ENCODE measurements at regions not wholly inside any gene's neighbourhood (a gene's known extent, or its start where the extent isn't known, plus 50 kb on each side); places are given as distances from the start of the nearest gene placed in this dataset.

DNA sequence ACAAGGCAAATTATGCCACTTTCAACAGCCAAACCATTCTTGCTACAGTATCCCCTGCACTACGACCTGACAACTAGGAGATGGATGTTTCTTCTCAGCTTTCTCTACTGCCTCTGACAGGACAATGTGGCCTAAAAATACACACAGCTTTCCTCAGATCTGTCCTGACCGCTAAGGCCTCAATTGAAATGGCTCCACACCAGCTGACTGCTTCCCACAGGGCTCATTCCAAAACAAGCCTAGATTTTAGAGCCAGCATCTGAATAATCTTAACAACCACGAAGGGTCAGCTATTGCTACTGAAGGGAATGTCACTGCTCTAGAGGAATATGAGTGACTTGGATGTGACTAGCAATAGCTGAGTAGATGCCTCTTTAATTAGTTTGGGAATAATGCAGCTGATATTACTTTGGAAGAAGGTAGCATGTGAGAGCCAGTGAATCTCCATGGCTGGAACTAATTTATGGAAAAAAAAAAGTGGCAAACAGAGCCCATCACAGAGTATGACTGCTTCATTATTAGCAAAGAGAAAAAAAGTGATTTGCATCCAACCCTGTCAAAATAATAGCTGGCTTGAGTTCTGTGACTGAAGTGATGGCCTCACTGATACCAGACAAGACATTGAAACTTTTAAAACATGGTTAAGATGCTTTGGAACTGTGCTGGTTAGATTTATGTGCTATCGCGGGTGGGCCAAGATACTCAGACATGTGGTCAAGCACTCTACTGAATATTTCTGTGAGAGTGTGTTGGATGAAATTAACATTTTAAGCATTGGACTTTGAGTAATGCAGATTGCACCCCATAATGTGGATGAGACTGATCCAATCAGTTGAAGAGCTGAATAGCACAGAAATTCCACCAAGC is 450.2 kb downstream of the NR2F1-AS1 start:
- Histone ChIP-seq H3K36me3 (ENCODE audit: control insufficient read depth in 1 of 2, insufficient read depth in 2 of 2, low read length in 2 of 2) (no peaks in the 10 kb centered on the region), H3K27ac (ENCODE audit: low read length) (no peak overlapping the region), H3K9me3 (ENCODE audit: control insufficient read depth in 1 of 2, low read length in 2 of 2) (no peaks in the 10 kb centered on the region), H3K27me3 (ENCODE audit: low read depth, low read length) (no peaks in the 10 kb centered on the region), H3K4me1 (ENCODE audit: control insufficient read depth in 1 of 2, insufficient read depth in 2 of 2, low read length in 2 of 2) (peaks cover 0 to 8% of the 10 kb centered on the region in 2 donors), H3K4me3 (ENCODE audit: low read depth in 1 of 2, low read length in 2 of 2) (no peak overlapping the region)

DNA sequence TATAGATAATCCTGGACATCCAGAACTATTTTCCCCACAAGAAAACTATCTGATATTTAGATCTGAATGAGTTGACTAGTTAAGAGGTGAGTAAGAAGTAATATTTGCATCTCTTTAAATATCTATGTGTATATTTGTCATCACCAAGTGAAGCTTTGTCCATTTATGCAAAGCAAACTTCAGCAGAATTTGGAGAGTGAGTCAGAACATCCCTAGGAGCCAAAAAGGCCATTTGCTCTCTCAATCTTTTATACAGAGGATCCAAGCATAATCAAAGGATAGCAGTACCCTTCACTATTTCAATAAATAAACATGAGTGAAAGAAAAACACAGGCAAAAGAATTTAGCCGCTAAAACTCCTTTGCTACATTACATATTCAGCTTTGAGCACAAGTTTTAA is 454.4 kb downstream of the NR2F1-AS1 start:
- Histone ChIP-seq H3K9me3 (ENCODE audit: control insufficient read depth in 1 of 2, low read length in 2 of 2) (no peaks in the 10 kb centered on the region), H3K4me3 (ENCODE audit: low read depth in 1 of 2, low read length in 2 of 2) (no peak overlapping the region), H3K27me3 (ENCODE audit: low read depth, low read length) (no peaks in the 10 kb centered on the region), H3K4me1 (ENCODE audit: control insufficient read depth in 1 of 2, insufficient read depth in 2 of 2, low read length in 2 of 2) (peaks cover 0 to 12% of the 10 kb centered on the region in 2 donors), H3K27ac (ENCODE audit: low read length) (no peak overlapping the region), H3K36me3 (ENCODE audit: control insufficient read depth in 1 of 2, insufficient read depth in 2 of 2, low read length in 2 of 2) (no peaks in the 10 kb centered on the region)

DNA sequence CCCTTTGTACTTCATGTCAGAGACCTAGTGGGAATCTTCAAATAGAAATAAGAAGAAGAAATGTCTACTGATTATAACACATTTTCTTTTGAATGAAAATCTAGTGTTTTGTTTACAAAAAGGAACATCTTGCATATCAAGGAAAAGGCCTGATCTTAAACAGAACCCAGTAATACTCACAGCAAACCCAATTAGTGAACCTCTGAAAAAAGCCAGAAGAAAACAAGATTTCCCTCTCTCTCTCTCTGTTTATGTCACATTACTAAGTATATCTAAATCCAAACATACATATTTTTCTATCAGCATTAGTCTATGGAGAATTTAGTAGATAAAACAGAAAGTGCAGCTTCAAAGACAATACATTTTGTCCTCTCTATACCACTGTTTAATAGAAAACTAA is 457.9 kb downstream of the NR2F1-AS1 start:
- no peaks in the 10 kb centered on the region for H3K27me3 ChIP-seq (ENCODE audit: low read depth, low read length)
- no peaks in the 10 kb centered on the region for H3K9me3 ChIP-seq (ENCODE audit: control insufficient read depth in 1 of 2, low read length in 2 of 2)
- no peak overlapping the region for H3K4me3 ChIP-seq (ENCODE audit: low read depth in 1 of 2, low read length in 2 of 2)
- H3K27ac ChIP-seq (ENCODE audit: low read length): no peak overlapping the region
- H3K36me3 ChIP-seq (ENCODE audit: control insufficient read depth in 1 of 2, insufficient read depth in 2 of 2, low read length in 2 of 2): no peaks in the 10 kb centered on the region
- H3K4me1 ChIP-seq (ENCODE audit: control insufficient read depth in 1 of 2, insufficient read depth in 2 of 2, low read length in 2 of 2): peaks cover 0 to 12% of the 10 kb centered on the region in 2 donors

DNA sequence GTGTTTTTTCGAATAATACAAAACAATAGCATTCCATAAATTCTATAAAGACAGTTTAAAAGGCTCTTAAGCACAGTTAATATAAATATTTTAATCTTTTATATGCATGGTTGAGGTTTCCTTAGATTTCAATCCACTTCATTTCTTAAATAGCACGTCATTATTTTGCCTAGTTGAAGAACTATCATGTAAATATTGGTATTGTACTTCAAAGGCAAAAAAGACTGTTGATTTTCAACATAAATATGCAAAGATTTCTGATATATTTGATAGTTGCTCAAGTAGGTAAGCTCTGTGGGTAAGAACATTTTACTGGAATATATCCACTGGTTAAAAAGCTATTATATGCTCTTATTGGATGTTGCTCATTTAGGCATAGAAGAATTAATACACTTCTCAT is 458.6 kb downstream of the NR2F1-AS1 start:
- no peak overlapping the region for H3K27ac ChIP-seq (ENCODE audit: low read length)
- H3K9me3 ChIP-seq (ENCODE audit: control insufficient read depth in 1 of 2, low read length in 2 of 2): no peaks in the 10 kb centered on the region
- H3K4me3 ChIP-seq (ENCODE audit: low read depth in 1 of 2, low read length in 2 of 2): no peak overlapping the region
- peaks cover 0 to 9% of the 10 kb centered on the region in 2 donors for H3K4me1 ChIP-seq (ENCODE audit: control insufficient read depth in 1 of 2, insufficient read depth in 2 of 2, low read length in 2 of 2)
- H3K36me3 ChIP-seq (ENCODE audit: control insufficient read depth in 1 of 2, insufficient read depth in 2 of 2, low read length in 2 of 2): no peaks in the 10 kb centered on the region
- no peaks in the 10 kb centered on the region for H3K27me3 ChIP-seq (ENCODE audit: low read depth, low read length)

DNA sequence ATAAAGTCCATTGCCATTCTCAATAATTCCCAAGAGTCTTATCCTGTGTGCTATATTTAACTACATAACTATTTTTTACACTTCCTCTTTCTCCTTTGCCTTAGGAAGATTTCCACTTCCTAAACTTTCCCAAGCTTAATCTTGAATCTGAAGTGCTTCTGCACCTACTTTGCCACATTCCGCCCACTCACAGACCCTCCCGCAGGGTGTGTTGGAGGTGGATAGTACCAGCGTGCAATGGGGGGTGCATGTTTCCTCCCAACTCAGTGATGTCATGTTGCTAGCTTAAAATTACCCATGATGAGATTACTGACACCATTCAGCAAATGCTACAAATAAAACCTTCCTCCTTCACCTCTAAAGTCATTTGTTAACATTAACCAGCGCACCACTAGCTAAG is 460.2 kb downstream of the NR2F1-AS1 start:
- no peak overlapping the region for H3K4me3 ChIP-seq (ENCODE audit: low read depth in 1 of 2, low read length in 2 of 2)
- no peaks in the 10 kb centered on the region for H3K27me3 ChIP-seq (ENCODE audit: low read depth, low read length)
- H3K4me1 ChIP-seq (ENCODE audit: control insufficient read depth in 1 of 2, insufficient read depth in 2 of 2, low read length in 2 of 2): peaks cover 0 to 4% of the 10 kb centered on the region in 2 donors
- H3K36me3 ChIP-seq (ENCODE audit: control insufficient read depth in 1 of 2, insufficient read depth in 2 of 2, low read length in 2 of 2): no peaks in the 10 kb centered on the region
- no peak overlapping the region for H3K27ac ChIP-seq (ENCODE audit: low read length)
- H3K9me3 ChIP-seq (ENCODE audit: control insufficient read depth in 1 of 2, low read length in 2 of 2): no peaks in the 10 kb centered on the region

DNA sequence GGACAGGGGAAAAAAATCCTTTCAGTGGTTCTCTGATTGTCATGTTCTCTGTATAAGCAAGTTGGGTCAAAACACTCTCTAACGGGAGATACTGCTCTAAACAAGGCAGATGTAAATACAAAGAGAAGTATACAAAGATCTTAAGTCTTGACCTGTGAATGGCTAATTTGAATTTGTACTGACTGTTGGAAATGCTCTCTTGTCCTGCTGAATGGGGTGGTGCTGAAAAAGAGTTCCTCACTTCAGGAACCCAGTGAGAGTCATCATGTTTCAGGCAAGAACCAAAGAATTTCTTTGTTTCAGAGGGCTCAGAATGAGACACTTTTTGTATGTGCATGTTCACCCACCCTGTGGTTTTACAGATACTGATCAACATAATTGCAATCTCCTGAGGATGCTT is 461.0 kb downstream of the NR2F1-AS1 start:
- H3K9me3 ChIP-seq (ENCODE audit: control insufficient read depth in 1 of 2, low read length in 2 of 2): no peaks in the 10 kb centered on the region
- no peaks in the 10 kb centered on the region for H3K27me3 ChIP-seq (ENCODE audit: low read depth, low read length)
- H3K36me3 ChIP-seq (ENCODE audit: control insufficient read depth in 1 of 2, insufficient read depth in 2 of 2, low read length in 2 of 2): no peaks in the 10 kb centered on the region
- peaks cover 0 to 4% of the 10 kb centered on the region in 2 donors for H3K4me1 ChIP-seq (ENCODE audit: control insufficient read depth in 1 of 2, insufficient read depth in 2 of 2, low read length in 2 of 2)
- H3K4me3 ChIP-seq (ENCODE audit: low read depth in 1 of 2, low read length in 2 of 2): no peak overlapping the region
- no peak overlapping the region for H3K27ac ChIP-seq (ENCODE audit: low read length)

DNA sequence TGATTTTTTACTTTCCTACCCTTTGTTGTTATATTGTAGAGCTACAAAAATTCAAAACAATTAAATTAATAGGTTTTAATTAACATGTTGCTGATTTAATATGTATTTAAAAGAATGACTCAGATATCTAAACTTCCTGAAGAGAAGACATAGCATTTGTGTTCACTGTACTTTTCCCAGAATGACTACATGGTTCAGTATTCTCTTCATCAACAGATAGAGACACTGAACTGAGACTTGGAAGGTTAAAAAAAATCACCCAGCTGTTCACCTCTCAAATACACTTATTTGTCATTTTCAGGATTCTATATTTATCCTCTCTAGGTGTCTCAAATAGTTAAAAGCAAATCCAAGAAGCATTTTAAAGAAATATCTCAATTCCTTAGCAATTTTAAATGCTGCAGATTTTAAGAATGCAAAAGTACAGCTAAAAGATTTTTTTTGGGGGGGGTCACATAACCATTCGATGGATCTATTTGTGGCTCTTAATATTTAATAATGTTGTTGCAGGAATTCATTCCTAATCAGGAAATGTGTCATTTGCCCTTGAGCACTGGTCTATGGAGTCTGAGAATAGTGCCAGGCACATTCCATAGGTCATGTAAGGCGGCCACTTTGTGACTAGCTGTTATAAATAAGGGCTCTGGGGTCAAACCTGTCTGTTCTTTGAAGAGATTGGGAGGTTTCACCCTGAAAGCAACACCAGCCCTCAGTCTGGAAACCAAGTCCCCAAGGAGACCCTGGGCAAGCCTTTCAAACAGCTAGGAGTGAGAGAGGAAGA is 463.1 kb downstream of the NR2F1-AS1 start:
- Histone ChIP-seq H3K4me3 (ENCODE audit: low read depth in 1 of 2, low read length in 2 of 2) (no peak overlapping the region), H3K4me1 (ENCODE audit: control insufficient read depth in 1 of 2, insufficient read depth in 2 of 2, low read length in 2 of 2) (peaks cover 0 to 4% of the 10 kb centered on the region in 2 donors), H3K9me3 (ENCODE audit: control insufficient read depth in 1 of 2, low read length in 2 of 2) (no peaks in the 10 kb centered on the region), H3K27me3 (ENCODE audit: low read depth, low read length) (no peaks in the 10 kb centered on the region), H3K27ac (ENCODE audit: low read length) (no peak overlapping the region), H3K36me3 (ENCODE audit: control insufficient read depth in 1 of 2, insufficient read depth in 2 of 2, low read length in 2 of 2) (no peaks in the 10 kb centered on the region)

DNA sequence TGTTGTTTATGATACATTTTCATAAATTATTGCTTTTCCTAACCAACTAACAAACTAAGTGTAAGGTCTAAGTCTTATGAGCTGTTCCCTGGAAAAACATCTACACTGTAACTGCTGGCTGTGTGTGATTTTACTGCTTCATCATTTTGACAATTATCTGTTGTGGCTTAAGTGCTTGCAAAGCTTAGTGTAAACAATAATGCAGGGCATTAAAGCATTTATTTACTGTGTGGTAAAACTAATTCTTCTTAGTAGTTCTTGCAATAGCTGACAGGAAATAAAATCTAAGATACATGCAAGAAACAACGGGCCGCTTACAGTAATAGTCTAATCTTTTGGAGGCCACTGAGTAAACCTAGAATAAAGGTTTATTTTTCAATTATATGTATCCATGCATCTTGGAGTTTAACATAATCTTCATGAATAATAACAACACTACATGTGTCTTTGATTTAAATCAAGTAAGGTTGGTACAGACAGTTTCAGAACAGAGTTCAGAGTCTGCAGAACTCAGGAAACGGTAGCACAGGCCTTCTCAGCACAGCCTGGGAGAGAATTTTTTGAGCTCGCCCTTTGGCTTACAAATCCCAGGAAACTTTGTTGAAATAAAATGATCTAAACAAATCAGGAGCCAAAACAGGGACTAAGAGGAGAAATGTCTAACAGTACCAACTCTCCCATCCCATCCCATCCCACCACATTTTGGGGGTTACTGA is 473.1 kb downstream of the NR2F1-AS1 start:
- Histone ChIP-seq H3K27me3 (ENCODE audit: low read depth, low read length) (no peaks in the 10 kb centered on the region), H3K36me3 (ENCODE audit: control insufficient read depth in 1 of 2, insufficient read depth in 2 of 2, low read length in 2 of 2) (no peaks in the 10 kb centered on the region), H3K4me1 (ENCODE audit: control insufficient read depth in 1 of 2, insufficient read depth in 2 of 2, low read length in 2 of 2) (peaks cover 0 to 6% of the 10 kb centered on the region in 2 donors), H3K4me3 (ENCODE audit: low read depth in 1 of 2, low read length in 2 of 2) (no peak overlapping the region), H3K27ac (ENCODE audit: low read length) (no peak overlapping the region), H3K9me3 (ENCODE audit: control insufficient read depth in 1 of 2, low read length in 2 of 2) (no peaks in the 10 kb centered on the region)

DNA sequence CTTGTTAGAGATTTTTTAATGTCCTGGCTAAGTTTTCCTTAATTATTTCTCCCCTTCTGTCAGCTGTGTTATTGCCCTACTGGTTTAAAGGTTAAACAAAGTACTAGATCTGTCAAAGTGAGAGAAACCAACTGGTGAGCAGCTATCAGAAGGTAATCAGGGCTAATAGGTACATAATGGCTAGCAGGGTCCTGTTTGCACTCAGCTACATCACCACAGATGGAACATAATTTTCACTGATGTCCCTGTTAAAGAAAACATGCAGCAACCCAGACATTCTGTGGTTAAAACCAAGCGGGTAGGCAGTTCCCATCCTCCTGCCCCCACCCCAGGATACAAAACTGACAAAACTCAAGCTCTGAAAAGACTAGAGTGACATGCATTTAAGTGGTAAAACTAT is 473.9 kb downstream of the NR2F1-AS1 start:
- H3K9me3 ChIP-seq (ENCODE audit: control insufficient read depth in 1 of 2, low read length in 2 of 2): no peaks in the 10 kb centered on the region

DNA sequence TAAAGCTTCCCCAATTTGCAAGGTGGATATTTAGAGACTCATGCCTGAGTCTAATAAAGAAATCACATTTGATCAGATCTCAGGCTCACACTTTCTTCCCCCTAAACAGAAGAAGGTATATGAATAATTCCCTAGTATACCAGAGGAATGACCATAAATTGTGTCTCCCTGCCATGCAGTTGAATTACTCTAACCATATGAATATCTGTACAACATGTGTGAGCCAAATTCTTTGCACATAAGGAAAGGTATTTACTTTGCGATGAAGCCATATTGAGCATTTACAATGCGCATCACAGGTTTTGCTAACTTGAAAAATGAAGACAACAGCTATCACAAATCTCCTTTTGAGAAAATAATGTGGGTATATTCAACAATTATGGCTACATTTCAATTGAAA is 479.4 kb downstream of the NR2F1-AS1 start:
- Histone ChIP-seq H3K4me1 (ENCODE audit: control insufficient read depth in 1 of 2, insufficient read depth in 2 of 2, low read length in 2 of 2) (no peaks in the 10 kb centered on the region), H3K27ac (ENCODE audit: low read length) (no peak overlapping the region), H3K9me3 (ENCODE audit: control insufficient read depth in 1 of 2, low read length in 2 of 2) (no peaks in the 10 kb centered on the region), H3K36me3 (ENCODE audit: control insufficient read depth in 1 of 2, insufficient read depth in 2 of 2, low read length in 2 of 2) (no peaks in the 10 kb centered on the region), H3K4me3 (ENCODE audit: low read depth in 1 of 2, low read length in 2 of 2) (no peak overlapping the region), H3K27me3 (ENCODE audit: low read depth, low read length) (no peaks in the 10 kb centered on the region)

More for the DNA sequence above, 473.9 kb downstream of the NR2F1-AS1 start:
- H3K4me1 ChIP-seq (ENCODE audit: control insufficient read depth in 1 of 2, insufficient read depth in 2 of 2, low read length in 2 of 2): peaks cover 0 to 6% of the 10 kb centered on the region in 2 donors
- H3K27ac ChIP-seq (ENCODE audit: low read length): no peak overlapping the region
- no peaks in the 10 kb centered on the region for H3K27me3 ChIP-seq (ENCODE audit: low read depth, low read length)
- H3K4me3 ChIP-seq (ENCODE audit: low read depth in 1 of 2, low read length in 2 of 2): no peak overlapping the region
- no peaks in the 10 kb centered on the region for H3K36me3 ChIP-seq (ENCODE audit: control insufficient read depth in 1 of 2, insufficient read depth in 2 of 2, low read length in 2 of 2)

DNA sequence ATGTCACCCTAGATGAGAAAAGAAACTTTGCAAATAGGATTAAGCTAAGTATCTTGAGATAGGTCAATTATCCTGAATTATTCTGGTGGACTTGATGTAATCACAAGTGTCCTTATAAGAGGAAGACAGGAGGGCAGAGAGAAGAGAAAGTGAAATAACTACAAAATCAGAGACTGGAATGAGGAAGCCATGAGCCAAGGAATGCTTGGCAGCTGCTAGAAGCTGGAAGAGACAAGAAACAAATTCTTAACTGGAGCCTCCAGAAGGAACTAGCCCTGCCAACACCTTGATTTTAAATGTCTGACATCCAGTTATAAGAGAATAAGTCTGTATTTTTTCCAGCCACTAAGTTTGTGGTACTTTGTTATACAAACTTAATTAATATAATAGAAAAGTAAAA is 480.0 kb downstream of the NR2F1-AS1 start:
- no peaks in the 10 kb centered on the region for H3K36me3 ChIP-seq (ENCODE audit: control insufficient read depth in 1 of 2, insufficient read depth in 2 of 2, low read length in 2 of 2)
- H3K4me3 ChIP-seq (ENCODE audit: low read depth in 1 of 2, low read length in 2 of 2): no peak overlapping the region
- H3K27ac ChIP-seq (ENCODE audit: low read length): no peak overlapping the region
- H3K9me3 ChIP-seq (ENCODE audit: control insufficient read depth in 1 of 2, low read length in 2 of 2): no peaks in the 10 kb centered on the region
- no peaks in the 10 kb centered on the region for H3K4me1 ChIP-seq (ENCODE audit: control insufficient read depth in 1 of 2, insufficient read depth in 2 of 2, low read length in 2 of 2)
- H3K27me3 ChIP-seq (ENCODE audit: low read depth, low read length): no peaks in the 10 kb centered on the region
